Activated naive CD4-positive, alpha-beta T cell treated with anti-CD3 and anti-CD28 coated beads, Interleukin-2, amount 10 ng/mL, durations not matched to agents 7 days and 5 days (primary cell): ENCODE measurements at regions not wholly inside any gene's neighbourhood (a gene's known extent, or its start where the extent isn't known, plus 50 kb on each side); places are given as distances from the start of the nearest gene placed in this dataset.

Experiments
- CTCF ChIA-PET: fragments of 350-600 bp; sonication (Branson Sonifier 250); formaldehyde crosslinking; loops from one replicate; lab custom pipeline; 2021; ENCODE audit warnings: antibody characterized with exemption; lab: Charles Lee
- DNase-seq: peaks from one replicate; pipeline ENCODE4 v3.0.0-alpha.2; 2020
- H3K27ac Mint-ChIP-seq: one replicate; pipeline ENCODE4 v1.8.0; 2021; ENCODE audit warnings: mild to moderate bottlenecking, moderate library complexity, mixed read lengths
- H3K27me3 Mint-ChIP-seq: one replicate; pipeline ENCODE4 v1.8.0; 2021; ENCODE audit warnings: mild to moderate bottlenecking, mixed read lengths
- H3K36me3 Mint-ChIP-seq: one replicate; pipeline ENCODE4 v1.8.0; 2021; ENCODE audit warnings: mixed read lengths
- H3K4me1 Mint-ChIP-seq: one replicate; pipeline ENCODE4 v1.8.0; 2021; ENCODE audit warnings: mixed read lengths
- H3K4me3 Mint-ChIP-seq: one replicate; pipeline ENCODE4 v1.8.0; 2021; ENCODE audit warnings: mild to moderate bottlenecking, moderate library complexity, mixed read lengths
- H3K9me3 Mint-ChIP-seq: one replicate; pipeline ENCODE4 v1.8.0; 2021; ENCODE audit warnings: mixed read lengths

- Mint-ChIP-seq H3K36me3 (no peaks in the 10 kb centered on the region), H3K4me1 (no peaks in the 10 kb centered on the region), H3K9me3 (peaks cover 17% of the 10 kb centered on the region), H3K4me3 (no peak overlapping the region), H3K27me3 (no peaks in the 10 kb centered on the region), H3K27ac (no peak overlapping the region)
- CTCF ChIA-PET: no interaction called here
- DNase-seq: no peak
Measured at GRCh38 chr2:139798391-139798790, 1018.2 kb upstream of the NXPH2 start.

- H3K4me1 Mint-ChIP-seq: no peaks in the 10 kb centered on the region
- peaks cover 15% of the 10 kb centered on the region for H3K9me3 Mint-ChIP-seq
- H3K27me3 Mint-ChIP-seq: no peaks in the 10 kb centered on the region
- no peak for DNase-seq
- no peak overlapping the region for H3K27ac Mint-ChIP-seq
- CTCF ChIA-PET: no interaction called here
- no peak overlapping the region for H3K4me3 Mint-ChIP-seq
- H3K36me3 Mint-ChIP-seq: no peaks in the 10 kb centered on the region
Measured at GRCh38 chr2:139790807-139791752, 1010.9 kb upstream of the NXPH2 start.

- Mint-ChIP-seq H3K27me3 (no peaks in the 10 kb centered on the region), H3K27ac (no peak overlapping the region), H3K4me3 (no peak overlapping the region), H3K36me3 (no peaks in the 10 kb centered on the region), H3K9me3 (peaks cover 13% of the 10 kb centered on the region), H3K4me1 (no peaks in the 10 kb centered on the region)
- CTCF ChIA-PET: no interaction called here
- no peak for DNase-seq
Measured at GRCh38 chr2:139790136-139790535, 1009.9 kb upstream of the NXPH2 start.

GRCh38 chr2:139778732-139779131, 998.5 kb upstream of the NXPH2 start:
- Mint-ChIP-seq H3K9me3 (no peaks in the 10 kb centered on the region), H3K4me3 (no peak overlapping the region), H3K4me1 (no peaks in the 10 kb centered on the region), H3K27ac (no peak overlapping the region), H3K36me3 (no peaks in the 10 kb centered on the region), H3K27me3 (no peaks in the 10 kb centered on the region)
- CTCF ChIA-PET: no interaction called here
- DNase-seq: no peak

- Mint-ChIP-seq H3K36me3 (no peaks in the 10 kb centered on the region), H3K27me3 (no peaks in the 10 kb centered on the region), H3K4me1 (no peaks in the 10 kb centered on the region), H3K4me3 (no peak overlapping the region), H3K9me3 (peaks cover 2% of the 10 kb centered on the region), H3K27ac (no peak overlapping the region)
- CTCF ChIA-PET: no interaction called here
- no peak for DNase-seq
Measured at GRCh38 chr2:139773720-139774277, 993.6 kb upstream of the NXPH2 start.

GRCh38 chr2:139769633-139770032, 989.4 kb upstream of the NXPH2 start:
- CTCF ChIA-PET: no interaction called here
- no peaks in the 10 kb centered on the region for H3K4me1 Mint-ChIP-seq
- no peak for DNase-seq
- no peak overlapping the region for H3K4me3 Mint-ChIP-seq
- no peaks in the 10 kb centered on the region for H3K27me3 Mint-ChIP-seq
- H3K9me3 Mint-ChIP-seq: peaks cover 2% of the 10 kb centered on the region
- H3K27ac Mint-ChIP-seq: no peak overlapping the region
- H3K36me3 Mint-ChIP-seq: no peaks in the 10 kb centered on the region

GRCh38 chr2:139763705-139764104, 983.5 kb upstream of the NXPH2 start:
- Mint-ChIP-seq H3K27me3 (no peaks in the 10 kb centered on the region), H3K36me3 (no peaks in the 10 kb centered on the region), H3K27ac (no peak overlapping the region), H3K9me3 (peaks cover 4% of the 10 kb centered on the region), H3K4me3 (no peak overlapping the region), H3K4me1 (no peaks in the 10 kb centered on the region)
- no peak for DNase-seq
- CTCF ChIA-PET: interaction anchor here (0.6 kb wide), 1 partner anchor 416 kb away, joined by 3 read pairs; no protein-coding TSS in a partner anchor

GRCh38 chr2:139759000-139759505, 978.9 kb upstream of the NXPH2 start:
- no peak overlapping the region for H3K27ac Mint-ChIP-seq
- H3K27me3 Mint-ChIP-seq: no peaks in the 10 kb centered on the region
- H3K4me3 Mint-ChIP-seq: no peak overlapping the region
- peaks cover 22% of the 10 kb centered on the region for H3K9me3 Mint-ChIP-seq
- DNase-seq: no peak
- no peaks in the 10 kb centered on the region for H3K4me1 Mint-ChIP-seq
- CTCF ChIA-PET: no interaction called here
- no peaks in the 10 kb centered on the region for H3K36me3 Mint-ChIP-seq

GRCh38 chr2:139746901-139747300, 966.7 kb upstream of the NXPH2 start:
- H3K4me3 Mint-ChIP-seq: no peak overlapping the region
- no peak for DNase-seq
- CTCF ChIA-PET: no interaction called here
- H3K27ac Mint-ChIP-seq: no peak overlapping the region
- no peaks in the 10 kb centered on the region for H3K4me1 Mint-ChIP-seq
- no peaks in the 10 kb centered on the region for H3K36me3 Mint-ChIP-seq
- peaks cover 21% of the 10 kb centered on the region for H3K9me3 Mint-ChIP-seq
- no peaks in the 10 kb centered on the region for H3K27me3 Mint-ChIP-seq

- no peak for DNase-seq
- no peaks in the 10 kb centered on the region for H3K4me1 Mint-ChIP-seq
- no peak overlapping the region for H3K27ac Mint-ChIP-seq
- H3K27me3 Mint-ChIP-seq: no peaks in the 10 kb centered on the region
- CTCF ChIA-PET: no interaction called here
- H3K9me3 Mint-ChIP-seq: peaks cover 17% of the 10 kb centered on the region
- no peaks in the 10 kb centered on the region for H3K36me3 Mint-ChIP-seq
- H3K4me3 Mint-ChIP-seq: no peak overlapping the region
Measured at GRCh38 chr2:139744273-139744672, 964.1 kb upstream of the NXPH2 start.

GRCh38 chr2:139742216-139743172, 962.3 kb upstream of the NXPH2 start:
- H3K4me1 Mint-ChIP-seq: no peaks in the 10 kb centered on the region
- CTCF ChIA-PET: no interaction called here
- no peaks in the 10 kb centered on the region for H3K27me3 Mint-ChIP-seq
- no peak overlapping the region for H3K27ac Mint-ChIP-seq
- peaks cover 15% of the 10 kb centered on the region for H3K9me3 Mint-ChIP-seq
- DNase-seq: no peak
- H3K4me3 Mint-ChIP-seq: no peak overlapping the region
- no peaks in the 10 kb centered on the region for H3K36me3 Mint-ChIP-seq

- H3K36me3 Mint-ChIP-seq: no peaks in the 10 kb centered on the region
- peaks cover 10% of the 10 kb centered on the region for H3K9me3 Mint-ChIP-seq
Measured at GRCh38 chr2:139737659-139738058, 957.5 kb upstream of the NXPH2 start.

GRCh38 chr2:139730197-139730596, 950.0 kb upstream of the NXPH2 start:
- Mint-ChIP-seq H3K27ac (no peak overlapping the region), H3K9me3 (peaks cover 3% of the 10 kb centered on the region)

More at GRCh38 chr2:139737659-139738058, 957.5 kb upstream of the NXPH2 start:
- DNase-seq: no peak
- no peaks in the 10 kb centered on the region for H3K27me3 Mint-ChIP-seq
- no peaks in the 10 kb centered on the region for H3K4me1 Mint-ChIP-seq
- no peak overlapping the region for H3K27ac Mint-ChIP-seq
- CTCF ChIA-PET: no interaction called here
- no peak overlapping the region for H3K4me3 Mint-ChIP-seq

GRCh38 chr2:139721411-139721995, 941.3 kb upstream of the NXPH2 start:
- Mint-ChIP-seq H3K4me1 (no peaks in the 10 kb centered on the region), H3K36me3 (no peaks in the 10 kb centered on the region), H3K27me3 (no peaks in the 10 kb centered on the region), H3K27ac (no peak overlapping the region), H3K9me3 (peaks cover 13% of the 10 kb centered on the region), H3K4me3 (no peak overlapping the region)
- no peak for DNase-seq
- CTCF ChIA-PET: no interaction called here

More at GRCh38 chr2:139730197-139730596, 950.0 kb upstream of the NXPH2 start:
- CTCF ChIA-PET: no interaction called here
- H3K36me3 Mint-ChIP-seq: no peaks in the 10 kb centered on the region
- H3K27me3 Mint-ChIP-seq: no peaks in the 10 kb centered on the region
- no peaks in the 10 kb centered on the region for H3K4me1 Mint-ChIP-seq
- no peak overlapping the region for H3K4me3 Mint-ChIP-seq
- no peak for DNase-seq
